NCI-H2171 (cell line): ENCODE measurements at regions not wholly inside any gene's neighbourhood (a gene's known extent, or its start where the extent isn't known, plus 50 kb on each side); places are given as distances from the start of the nearest gene placed in this dataset.

ENCODE experiments used
- DNase-seq: peaks from one replicate; lab custom pipeline; 2025; lab: John Stamatoyannopoulos, UW

DNA sequence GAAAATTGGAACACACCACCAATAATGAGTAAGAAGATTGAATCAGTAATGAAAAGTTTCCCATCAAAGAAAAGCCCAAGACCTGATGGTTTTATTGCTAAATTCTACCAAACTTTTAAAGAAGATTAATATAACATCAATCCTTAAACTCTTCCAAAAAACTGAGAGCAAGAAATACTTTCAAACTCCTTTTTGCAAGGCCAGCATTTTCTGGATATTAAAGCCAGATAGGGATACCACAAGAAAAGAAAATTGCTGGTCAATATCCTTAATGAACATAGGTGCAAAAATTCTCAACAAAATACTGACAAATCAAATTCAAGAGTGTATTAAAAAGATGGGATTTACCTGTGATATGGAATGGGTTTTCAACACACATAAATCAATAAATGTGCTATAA, 484.6 kb downstream of the ANKRD50 start:
- no peak for DNase-seq

DNA sequence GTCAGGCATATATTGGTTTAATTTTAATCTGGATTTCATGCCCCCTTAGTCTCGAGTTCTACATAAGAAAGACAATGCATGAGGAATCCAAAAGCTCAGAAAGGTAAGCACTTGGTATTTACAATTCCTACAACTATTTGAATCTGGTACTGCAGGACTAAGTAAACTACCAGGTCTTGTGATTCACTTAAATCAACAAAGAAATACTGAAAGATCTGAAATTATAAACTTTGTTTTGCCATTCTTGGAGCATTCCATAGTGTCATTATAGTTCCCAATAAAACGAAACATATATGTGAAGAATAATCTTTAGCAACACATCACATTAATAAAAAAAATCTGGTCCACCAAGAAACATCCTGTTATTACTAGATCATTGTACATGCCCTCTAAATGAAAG, 482.3 kb downstream of the ANKRD50 start:
- no peak for DNase-seq

DNA sequence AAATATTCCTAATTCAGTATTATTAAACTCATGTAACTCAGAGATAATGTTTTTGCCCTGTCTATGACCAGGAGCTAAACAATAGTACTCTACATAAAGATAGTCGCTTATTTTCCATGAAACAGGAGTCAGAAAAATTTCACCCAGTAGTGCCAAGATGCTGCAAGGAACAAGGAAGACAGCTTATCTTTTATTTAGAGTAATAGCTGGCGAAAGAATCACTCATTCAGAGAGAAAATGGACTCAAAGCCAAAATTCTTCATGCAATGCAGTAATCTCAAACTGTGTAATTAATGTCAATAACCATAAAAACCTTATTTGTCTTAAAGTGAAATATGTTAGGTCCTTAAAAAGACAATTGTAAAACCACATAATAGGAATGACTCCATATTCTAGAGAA, 477.8 kb downstream of the ANKRD50 start:
- no peak for DNase-seq

DNA sequence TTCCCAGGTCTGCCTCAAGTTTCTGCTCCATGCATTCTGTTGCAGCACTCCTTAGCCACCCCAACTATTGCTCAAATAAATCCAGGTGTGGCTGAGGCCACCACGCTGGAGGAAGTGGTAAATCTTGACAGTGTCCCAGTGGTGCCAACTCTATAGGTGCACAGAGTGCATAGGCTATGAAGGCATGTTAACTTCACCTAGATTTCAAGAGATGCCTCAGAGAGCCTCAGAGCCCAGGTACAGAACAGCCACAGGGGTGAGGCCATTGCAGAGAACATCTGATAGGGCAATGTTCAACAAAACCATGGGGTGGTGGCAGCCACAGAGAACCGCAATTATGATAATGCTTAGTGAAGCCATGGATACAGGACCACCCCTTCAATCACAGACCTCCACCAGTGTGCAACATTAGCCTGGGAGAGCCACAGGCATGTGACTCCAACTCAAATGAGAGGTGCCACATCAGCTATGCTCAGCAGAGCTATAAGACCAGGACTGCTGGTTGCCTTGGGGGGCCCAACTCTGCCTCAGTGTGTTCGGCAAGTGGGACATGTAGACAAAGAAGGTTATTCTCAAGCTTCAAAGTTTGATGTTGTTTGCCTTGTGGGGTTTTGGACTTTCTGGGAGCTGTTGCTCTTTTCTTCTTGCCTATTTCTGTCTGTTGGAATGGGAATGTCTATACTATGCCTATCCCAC, 468.7 kb downstream of the ANKRD50 start:
- DNase-seq = no peak

DNA sequence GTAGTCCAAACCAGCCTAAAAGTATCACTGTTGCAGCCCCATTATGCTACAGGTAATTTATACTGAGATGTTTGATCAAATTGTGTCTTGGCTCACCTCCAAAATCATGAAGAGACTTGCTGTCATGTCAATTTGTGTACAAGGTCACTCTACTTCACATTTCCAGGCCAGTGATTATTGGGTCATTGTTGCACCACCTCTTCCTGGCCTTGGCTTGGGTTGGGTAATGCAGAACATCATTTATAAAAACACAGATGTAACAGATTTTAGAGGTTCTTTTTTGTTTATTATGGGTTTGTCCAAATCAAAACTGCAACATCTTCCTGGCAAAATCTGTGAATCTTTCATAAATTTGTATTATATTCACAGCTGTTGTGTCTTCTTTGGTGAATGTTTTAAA, 459.5 kb downstream of the ANKRD50 start:
- DNase-seq = no peak

DNA sequence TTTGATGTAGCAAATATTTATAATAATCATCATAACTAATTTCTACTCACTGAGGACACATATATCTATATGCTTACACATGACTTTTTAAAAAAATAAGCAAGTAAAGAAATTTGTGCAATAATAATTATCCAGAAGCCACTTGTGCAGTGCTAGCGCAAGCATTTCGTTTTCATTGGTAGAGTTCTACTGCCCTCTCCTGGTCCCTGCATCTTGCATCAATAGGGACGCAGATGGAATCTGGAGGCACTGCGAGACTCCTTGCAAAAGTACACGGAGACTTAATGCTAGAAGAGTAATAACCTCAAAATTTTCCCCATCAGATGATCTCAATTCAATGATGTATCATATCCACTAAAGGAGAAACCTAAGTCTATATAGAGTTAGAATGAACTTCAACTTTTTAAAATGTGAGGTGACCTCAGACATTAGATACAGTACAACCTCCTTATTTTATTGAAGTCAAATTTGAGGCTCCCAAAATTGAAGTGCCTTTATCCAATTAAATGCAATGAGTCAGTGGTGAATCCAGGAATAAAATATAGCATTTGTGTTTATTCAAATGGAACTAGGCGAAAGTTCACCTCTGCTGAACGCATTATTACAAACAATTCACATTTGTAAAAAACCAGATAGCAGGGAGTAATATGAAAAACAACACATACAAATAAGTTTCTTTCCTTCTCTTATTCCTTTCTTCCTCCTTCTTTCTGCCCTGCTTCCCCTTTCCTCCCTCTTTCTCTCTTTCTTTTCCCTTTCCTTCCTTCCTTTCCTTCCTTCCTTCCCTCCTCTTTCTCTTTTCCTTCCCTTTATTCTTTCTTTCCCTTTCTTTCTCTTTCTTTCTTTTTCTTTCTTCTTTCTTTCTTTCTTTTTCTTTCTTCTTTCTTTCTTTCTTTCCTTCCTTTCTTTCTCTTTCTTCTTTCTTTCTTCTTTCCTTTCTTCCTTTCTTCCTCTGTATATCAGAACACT, 450.0 kb downstream of the ANKRD50 start:
- DNase-seq = peak; percentile 11

DNA sequence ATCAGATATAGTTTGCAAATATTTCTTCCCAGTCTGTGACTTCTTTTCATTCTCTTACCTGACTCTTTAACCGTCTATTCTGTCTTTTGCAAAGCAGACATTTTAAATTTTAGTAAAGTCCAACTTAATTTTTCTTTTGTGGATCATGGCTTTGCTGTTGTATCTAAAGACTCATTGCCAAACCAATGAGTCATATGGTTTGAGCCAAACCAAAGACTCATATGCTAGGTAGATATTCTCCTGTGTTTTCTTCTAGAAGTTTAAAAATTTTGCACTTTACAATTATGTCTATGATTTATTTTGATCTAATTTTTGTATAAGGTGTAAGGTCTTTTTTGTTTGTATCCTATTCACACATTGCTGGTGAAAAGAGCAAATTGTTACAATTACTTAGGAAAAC, 446.8 kb downstream of the ANKRD50 start:
- DNase-seq = no peak

DNA sequence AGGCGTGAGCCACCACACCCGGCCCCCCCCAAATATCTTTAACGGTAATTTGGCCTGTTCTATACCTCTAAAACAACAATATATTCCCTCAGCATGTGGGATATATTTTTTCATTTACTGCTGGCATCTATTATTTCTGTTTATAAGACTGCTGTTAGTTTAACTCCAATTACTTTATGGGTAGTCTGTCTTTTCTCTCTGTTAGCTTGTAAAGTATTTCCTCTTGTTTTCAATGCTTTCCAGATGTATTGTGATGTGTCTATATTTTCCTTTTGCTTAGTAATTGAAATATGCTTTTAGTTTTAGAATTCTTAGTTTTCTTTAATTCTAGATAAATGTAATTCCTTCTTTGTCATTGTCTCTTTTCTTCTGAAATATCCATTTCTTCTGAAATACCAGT, 445.8 kb downstream of the ANKRD50 start:
- DNase-seq = no peak

DNA sequence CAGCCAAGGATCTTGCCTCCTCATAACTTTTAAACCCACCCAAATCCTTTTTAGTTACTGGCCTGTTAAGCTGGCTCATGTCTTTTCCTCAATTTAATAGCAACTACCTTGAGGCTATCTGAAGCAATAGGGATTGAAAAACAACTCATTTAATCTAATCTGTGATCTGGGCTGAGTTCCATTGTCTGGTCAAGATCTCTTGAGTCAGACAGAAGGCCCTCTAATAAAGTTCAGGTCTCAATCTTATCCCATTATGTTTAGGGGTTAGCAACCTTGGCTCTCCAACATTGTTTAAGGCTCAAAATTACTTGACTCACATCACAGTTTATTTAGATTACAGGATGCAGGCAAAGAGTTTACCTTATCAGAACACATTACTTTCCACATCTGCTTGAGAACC, 436.1 kb downstream of the ANKRD50 start:
- no peak for DNase-seq

DNA sequence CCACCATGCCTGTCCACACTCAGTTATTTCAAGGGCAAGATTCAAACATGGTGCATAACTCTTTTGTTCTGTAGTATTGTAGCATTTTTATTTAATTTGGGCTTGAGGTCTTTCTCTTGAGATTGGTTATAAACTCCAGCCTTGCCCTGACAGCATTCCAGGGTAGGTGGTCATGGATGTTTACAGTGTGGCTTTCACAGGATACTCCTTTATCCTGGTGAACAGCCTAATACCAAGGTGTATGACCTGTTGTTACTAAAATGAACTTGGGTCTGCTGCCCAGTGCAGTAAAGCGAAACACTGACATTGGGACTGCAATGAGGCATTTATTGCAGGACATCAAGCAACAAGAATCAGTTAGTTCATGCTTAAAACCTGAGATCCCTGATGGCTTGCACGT, 434.8 kb downstream of the ANKRD50 start:
- no peak for DNase-seq

DNA sequence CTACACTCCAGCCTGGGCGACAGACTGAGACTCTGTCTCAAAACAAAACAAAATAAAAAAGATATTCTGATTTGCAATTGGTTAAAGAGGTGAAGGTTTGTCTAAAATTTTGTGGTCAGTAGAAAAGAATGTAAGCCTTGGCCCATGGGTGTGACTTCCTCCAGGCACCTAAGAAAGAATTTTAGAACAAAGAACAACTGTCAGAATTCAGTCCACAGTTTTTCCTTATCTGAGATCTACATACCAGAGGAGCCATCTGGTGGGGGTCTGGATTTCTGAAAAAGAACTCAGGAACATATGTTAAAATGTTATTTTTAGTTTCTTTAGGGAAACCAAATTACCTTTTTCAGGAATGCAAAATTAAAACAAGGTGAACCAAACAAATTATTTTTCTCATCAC, 434.1 kb downstream of the ANKRD50 start:
- no peak for DNase-seq

DNA sequence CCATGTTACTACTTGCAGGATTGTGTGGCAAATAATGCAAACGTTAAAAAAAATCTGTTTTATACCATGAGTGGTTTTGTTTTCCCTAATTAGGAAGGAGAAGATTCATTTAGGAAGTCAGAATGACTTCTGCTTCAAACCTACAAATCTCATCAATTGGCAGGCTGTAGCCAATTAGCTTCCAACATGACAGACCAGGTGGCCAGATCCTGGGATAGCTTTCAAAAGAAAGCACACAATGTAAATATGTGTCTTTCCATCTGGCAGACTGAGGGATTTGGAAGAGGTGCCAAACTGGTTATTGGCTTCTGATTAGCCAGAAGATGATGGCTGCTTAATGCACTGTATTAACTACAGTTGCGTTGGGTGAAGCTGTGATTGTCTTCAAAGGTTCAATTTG, 432.8 kb downstream of the ANKRD50 start:
- DNase-seq = no peak

DNA sequence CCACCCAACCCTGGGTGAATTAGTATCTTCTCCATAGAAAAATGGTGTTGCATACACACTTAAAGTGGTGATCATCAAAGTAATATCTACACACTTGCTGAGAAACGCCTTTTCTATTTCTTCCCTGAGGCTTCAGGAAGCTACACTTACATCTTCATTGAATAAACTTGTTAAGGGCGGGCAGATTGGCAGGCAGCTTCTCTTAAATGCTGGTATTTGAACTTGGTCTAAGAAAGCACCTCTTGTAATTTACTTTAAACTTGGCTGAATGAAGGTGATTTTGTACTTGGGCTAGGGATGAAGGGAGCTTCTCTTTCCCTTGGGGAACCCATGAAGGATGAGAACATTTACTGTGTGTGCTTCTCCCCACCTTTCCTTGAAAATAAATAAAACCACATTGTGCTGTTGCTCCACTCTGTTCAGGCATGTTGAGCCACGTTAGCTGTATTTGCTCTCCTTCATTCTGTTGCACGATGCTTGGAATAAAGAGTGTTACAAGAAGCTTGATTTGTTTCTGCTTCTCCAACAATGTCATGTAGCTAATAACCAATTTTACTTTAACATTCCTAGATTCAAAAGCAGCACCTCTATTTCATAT, 430.1 kb downstream of the ANKRD50 start:
- no peak for DNase-seq

DNA sequence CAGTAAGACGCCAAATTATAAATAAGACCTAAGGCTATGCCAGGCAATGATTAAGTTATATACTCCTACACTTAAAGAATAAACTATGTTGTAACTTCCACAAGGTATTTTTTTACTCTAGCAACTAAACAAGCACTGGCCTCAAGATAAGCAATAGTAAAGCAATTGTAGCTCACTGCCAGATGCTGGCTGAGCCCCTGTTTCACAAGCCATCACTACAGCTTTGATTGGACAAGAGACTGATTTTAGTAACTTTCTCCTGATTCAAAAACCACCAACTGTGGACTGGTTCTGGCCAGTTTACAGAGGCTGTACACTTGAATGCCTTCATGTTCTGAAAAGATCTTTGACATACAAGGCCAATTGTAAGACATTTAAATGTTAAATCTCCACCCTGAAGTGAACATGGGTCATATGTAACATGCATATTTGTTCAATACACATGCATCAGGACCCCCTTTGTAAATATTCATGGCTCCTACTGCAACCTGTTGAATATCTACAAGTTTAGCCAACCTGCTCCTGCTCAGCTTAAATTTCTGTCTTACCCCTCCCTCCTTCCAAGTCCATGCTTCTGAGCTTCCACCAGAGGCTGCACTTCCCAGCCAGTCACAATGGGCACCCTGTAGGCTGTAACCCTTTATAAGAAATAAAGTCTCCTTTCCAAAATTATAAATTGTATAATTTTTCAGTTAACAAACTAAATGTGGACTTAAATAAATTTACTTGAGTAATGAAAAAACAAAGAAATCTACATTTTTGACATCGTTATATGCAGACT, 423.6 kb downstream of the ANKRD50 start:
- DNase-seq = no peak

DNA sequence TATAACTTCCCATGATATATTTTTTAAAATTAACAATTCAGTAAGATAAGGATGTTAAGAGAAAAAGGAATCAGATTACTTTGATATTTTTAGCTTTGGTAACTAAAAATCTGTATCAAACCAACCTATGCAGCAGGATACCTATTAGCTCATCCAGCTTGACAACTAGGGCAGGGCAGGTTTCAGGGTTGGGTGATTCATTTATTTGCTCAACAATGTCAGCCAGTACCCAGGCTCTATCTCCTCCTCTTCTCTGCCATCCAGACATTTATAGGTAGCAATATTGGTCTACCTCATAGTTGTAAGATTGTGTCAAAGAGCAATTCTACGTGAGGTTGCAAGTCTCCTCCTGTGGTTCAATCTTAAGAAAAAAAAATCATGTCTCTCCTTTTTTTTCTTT, 421.9 kb downstream of the ANKRD50 start:
- no peak for DNase-seq

DNA sequence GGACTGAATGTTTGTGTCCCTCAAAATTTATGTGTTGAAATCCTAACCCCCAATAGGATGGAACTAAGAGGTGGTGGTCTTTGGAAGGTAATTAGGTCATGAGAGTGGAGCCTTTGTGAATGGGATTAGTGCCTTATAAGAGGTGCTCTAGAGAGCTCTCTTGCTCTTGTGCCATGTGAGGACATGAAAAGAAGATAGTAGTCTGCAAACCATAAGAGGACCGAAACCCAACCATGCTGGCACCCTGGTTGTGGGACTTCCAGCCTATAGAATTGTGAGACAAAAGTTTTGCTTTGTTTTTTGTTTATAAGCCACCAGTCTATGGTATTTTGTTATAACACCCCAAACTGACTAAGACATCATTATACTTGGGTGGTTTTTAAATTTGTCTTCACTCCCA, 417.1 kb downstream of the ANKRD50 start:
- DNase-seq = no peak

DNA sequence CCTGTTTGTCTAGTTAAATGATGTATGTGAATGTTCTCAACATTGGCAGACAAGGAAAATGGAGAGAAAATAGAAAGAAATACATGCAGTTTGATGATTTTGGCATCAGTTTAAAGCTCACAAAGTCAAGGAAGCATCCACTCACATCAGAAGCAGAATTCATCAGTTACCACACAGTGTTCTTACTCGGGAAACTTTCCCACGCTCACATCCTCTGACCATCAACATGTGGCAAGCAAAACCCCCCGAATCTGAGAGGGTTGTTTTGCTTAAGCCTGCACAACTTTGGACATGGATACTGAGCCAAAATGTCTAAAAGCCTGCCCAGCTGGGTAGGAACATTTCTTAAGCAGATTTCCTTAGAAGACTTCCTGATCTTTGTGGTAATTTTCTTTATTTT, 407.6 kb downstream of the ANKRD50 start:
- no peak for DNase-seq

DNA sequence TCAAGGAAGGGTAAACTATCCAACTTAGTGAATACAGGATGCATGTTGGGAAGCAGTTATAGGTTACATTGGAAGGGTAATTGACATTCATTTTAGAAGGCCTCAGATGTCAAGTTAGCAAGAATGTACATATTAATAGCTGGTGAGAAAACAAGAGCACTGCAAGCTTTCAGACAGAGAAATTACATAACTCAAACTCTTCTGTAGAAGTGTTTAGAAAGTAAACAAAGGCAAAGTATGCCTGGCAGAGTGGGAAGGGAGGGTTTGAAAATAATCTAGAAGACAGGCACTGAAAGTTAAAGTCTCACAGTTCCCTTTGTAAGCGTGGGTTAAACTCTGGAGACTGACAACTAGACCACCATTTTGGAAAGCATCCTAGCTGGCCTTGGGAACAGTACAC, 406.2 kb downstream of the ANKRD50 start:
- no peak for DNase-seq

DNA sequence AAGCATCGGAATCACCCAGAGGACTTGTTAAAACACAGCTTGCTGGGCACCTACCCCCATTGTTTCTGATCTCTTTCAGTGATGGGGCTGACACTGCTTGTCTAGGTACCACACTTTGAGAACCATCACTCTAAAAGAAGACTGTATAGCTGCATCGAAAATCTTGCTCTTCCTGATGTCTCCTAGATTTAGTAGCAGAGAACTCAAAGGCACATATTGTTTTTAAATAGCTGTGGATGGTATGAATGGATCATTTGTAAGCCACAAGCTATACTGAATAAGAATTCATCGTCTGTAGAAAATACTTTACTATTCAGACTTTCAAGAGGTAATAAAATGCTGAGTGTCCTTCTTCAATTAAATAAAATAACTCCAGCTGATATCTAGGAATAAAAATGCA, 405.4 kb downstream of the ANKRD50 start:
- no peak for DNase-seq

DNA sequence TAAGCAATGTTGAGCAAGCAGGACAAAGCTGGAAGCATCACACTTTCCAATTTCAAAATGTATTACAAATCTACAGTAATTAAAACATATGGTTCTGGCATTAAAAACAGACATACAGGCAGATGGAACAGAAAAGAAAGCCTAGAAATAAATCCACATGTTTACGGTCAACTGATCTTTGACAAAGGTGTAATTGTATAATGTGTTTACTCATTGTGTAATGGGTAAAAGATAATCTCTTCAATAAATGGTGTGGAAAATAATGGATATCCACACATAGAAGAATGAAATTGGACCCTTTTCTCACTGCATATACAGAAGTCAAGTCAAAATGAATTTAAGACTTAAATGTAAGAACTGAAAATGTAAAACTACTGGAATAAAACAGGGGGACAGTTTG, 394.2 kb downstream of the ANKRD50 start:
- no peak for DNase-seq

DNA sequence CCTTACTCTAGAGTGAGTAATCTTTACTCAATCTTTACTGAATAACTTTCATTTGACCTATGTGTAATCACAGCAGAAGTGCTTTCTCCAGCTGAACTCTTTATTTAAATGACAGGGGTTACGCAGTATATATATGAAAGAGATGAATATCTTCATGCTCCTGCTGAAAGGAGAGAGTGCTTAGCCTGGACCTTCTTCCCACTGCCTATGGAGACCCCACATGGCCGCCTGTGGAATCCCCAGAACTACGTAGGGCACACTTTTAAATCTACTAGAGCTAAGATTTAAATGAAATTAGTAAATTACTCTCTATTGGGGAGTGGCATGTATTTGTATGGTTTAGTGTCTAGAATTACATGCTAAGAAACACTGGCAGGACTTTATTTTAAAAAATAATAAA, 391.2 kb downstream of the ANKRD50 start:
- DNase-seq = no peak
